ENCODE measurements at regions not wholly inside any gene's neighbourhood (a gene's known extent, or its start where the extent isn't known, plus 50 kb on each side); places are given as distances from the start of the nearest gene placed in this dataset.

DNA sequence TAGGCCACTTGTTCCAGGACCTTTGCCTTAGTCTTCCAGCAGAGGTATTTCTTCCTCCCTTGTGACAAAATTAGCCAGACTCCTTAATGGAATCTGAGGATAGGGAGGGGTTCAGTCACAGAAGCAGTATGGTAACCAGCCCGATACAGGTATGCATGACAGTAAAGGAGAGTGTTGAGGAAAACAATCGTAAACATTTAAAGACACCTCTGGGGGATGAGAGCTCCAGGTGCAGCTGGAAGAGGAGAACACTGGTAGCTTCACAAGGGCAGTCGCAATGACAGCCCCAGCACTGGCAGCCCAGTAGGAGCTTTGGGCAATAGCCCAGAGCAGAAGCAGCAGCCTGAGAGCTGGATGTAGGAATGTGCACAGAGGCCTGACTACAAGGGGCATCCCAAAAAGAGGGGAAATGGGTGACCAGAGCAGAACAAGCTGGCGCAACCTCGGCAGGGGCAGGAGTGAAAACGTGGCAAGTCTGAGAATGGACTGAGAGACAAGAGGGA is 344.9 kb upstream of the JAG1 start:
- no peaks in the 10 kb centered on the region for H3K36me3 Mint-ChIP-seq (ENCODE audit: low read depth, unreplicated experiment)
- Histone ChIP-seq H3K9ac (ENCODE audit: low read length) (no peak overlapping the region), H3K27ac (ENCODE audit: low read depth, low read length) (no peak overlapping the region), H3K9me3 (ENCODE audit: insufficient read depth, low read depth, low read length) (no peaks in the 10 kb centered on the region), H3K36me3 (ENCODE audit: insufficient read depth, low read length) (no peaks in the 10 kb centered on the region), H2AFZ (ENCODE audit: low read depth, low read length) (no peak overlapping the region), H3K4me1 (ENCODE audit: insufficient read depth, low read length) (no peaks in the 10 kb centered on the region), H3K4me3 (ENCODE audit: insufficient read depth, low read depth, low read length) (no peak overlapping the region), H3K4me2 (ENCODE audit: low read length) (no peak overlapping the region), H3K79me2 (ENCODE audit: insufficient read depth, low read length) (no peaks in the 10 kb centered on the region), H4K20me1 (ENCODE audit: insufficient read depth, low read length) (no peaks in the 10 kb centered on the region), H3K27me3 (ENCODE audit: insufficient read depth, low read length) (no peaks in the 10 kb centered on the region)
- no peak for TF ChIP-seq EZH2 (IDR thresholded peaks at IDR 0.05; ENCODE audit: insufficient read depth, low read length)
- TF ChIP-seq, protein P1, sequence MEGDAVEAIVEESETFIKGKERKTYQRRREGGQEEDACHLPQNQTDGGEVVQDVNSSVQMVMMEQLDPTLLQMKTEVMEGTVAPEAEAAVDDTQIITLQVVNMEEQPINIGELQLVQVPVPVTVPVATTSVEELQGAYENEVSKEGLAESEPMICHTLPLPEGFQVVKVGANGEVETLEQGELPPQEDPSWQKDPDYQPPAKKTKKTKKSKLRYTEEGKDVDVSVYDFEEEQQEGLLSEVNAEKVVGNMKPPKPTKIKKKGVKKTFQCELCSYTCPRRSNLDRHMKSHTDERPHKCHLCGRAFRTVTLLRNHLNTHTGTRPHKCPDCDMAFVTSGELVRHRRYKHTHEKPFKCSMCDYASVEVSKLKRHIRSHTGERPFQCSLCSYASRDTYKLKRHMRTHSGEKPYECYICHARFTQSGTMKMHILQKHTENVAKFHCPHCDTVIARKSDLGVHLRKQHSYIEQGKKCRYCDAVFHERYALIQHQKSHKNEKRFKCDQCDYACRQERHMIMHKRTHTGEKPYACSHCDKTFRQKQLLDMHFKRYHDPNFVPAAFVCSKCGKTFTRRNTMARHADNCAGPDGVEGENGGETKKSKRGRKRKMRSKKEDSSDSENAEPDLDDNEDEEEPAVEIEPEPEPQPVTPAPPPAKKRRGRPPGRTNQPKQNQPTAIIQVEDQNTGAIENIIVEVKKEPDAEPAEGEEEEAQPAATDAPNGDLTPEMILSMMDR (IDR thresholded peaks at IDR 0.05; ENCODE audit: insufficient read depth, low read depth, low read length): no peak
- FAIRE-seq (no peak), DNase-seq (ENCODE audit: low read depth) (no peak)
- H3K27me3 Mint-ChIP-seq (ENCODE audit: low read depth, unreplicated experiment): no peaks in the 10 kb centered on the region
- H3K4me3 Mint-ChIP-seq (ENCODE audit: unreplicated experiment): no peak overlapping the region
- no peaks in the 10 kb centered on the region for H3K4me1 Mint-ChIP-seq (ENCODE audit: low read depth, unreplicated experiment)
- H3K27ac Mint-ChIP-seq (ENCODE audit: unreplicated experiment): no peak overlapping the region
- H3K9me3 Mint-ChIP-seq (ENCODE audit: unreplicated experiment): no peaks in the 10 kb centered on the region

DNA sequence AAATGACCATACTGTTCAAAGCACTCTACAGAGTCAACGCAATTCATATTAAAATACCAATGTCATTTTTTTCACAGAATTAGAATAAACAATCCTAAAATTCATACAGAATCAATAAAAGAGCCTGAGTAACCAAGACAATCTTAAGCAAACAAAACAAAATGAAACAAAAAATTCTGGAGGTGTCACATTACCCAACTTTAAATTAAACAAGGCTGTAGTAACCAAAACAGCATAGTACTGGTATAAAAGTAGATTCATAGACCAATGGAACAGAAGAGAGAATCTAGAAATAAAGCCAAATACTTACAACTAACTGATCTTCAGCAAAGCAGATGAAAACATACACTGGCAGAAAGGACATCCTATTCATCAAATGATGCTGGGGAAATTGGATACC is 346.9 kb upstream of the JAG1 start:
- Histone ChIP-seq H3K27me3 (ENCODE audit: insufficient read depth, low read length) (no peaks in the 10 kb centered on the region), H3K79me2 (ENCODE audit: insufficient read depth, low read length) (no peaks in the 10 kb centered on the region), H3K36me3 (ENCODE audit: insufficient read depth, low read length) (no peaks in the 10 kb centered on the region), H3K9ac (ENCODE audit: low read length) (no peak overlapping the region), H4K20me1 (ENCODE audit: insufficient read depth, low read length) (no peaks in the 10 kb centered on the region), H3K4me3 (ENCODE audit: insufficient read depth, low read depth, low read length) (no peak overlapping the region), H3K27ac (ENCODE audit: low read depth, low read length) (no peak overlapping the region), H3K4me1 (ENCODE audit: insufficient read depth, low read length) (no peaks in the 10 kb centered on the region), H3K4me2 (ENCODE audit: low read length) (no peak overlapping the region), H3K9me3 (ENCODE audit: insufficient read depth, low read depth, low read length) (no peaks in the 10 kb centered on the region), H2AFZ (ENCODE audit: low read depth, low read length) (no peak overlapping the region)
- H3K4me3 Mint-ChIP-seq (ENCODE audit: unreplicated experiment): no peak overlapping the region
- TF ChIP-seq, protein P1 (IDR thresholded peaks at IDR 0.05; ENCODE audit: insufficient read depth, low read depth, low read length): no peak
- TF ChIP-seq EZH2 (IDR thresholded peaks at IDR 0.05; ENCODE audit: insufficient read depth, low read length): no peak
- DNase-seq (ENCODE audit: low read depth): no peak
- no peaks in the 10 kb centered on the region for H3K9me3 Mint-ChIP-seq (ENCODE audit: unreplicated experiment)
- no peak for FAIRE-seq
- no peaks in the 10 kb centered on the region for H3K36me3 Mint-ChIP-seq (ENCODE audit: low read depth, unreplicated experiment)
- H3K27me3 Mint-ChIP-seq (ENCODE audit: low read depth, unreplicated experiment): no peaks in the 10 kb centered on the region
- peaks cover 2% of the 10 kb centered on the region for H3K4me1 Mint-ChIP-seq (ENCODE audit: low read depth, unreplicated experiment)
- no peak overlapping the region for H3K27ac Mint-ChIP-seq (ENCODE audit: unreplicated experiment)

DNA sequence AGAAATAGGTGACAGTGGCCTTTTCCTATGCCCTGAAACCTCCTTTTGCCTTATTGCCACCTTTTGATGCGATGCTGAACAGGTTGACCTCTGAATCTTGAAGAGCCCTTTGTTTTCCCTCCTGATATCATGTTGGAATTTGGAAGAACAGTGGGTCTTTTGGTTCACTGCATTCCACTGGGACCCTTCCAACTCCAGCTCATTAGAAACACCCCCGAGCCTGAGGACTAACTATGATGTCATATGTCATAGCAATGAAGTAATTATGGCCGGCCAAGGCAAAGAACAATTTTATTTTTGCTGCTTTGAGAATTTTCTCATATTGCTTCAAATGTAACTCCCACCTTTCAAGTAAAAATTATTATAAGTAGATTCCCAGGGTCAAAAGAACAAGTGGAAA is 353.4 kb upstream of the JAG1 start:
- Histone ChIP-seq H3K27me3 (ENCODE audit: insufficient read depth, low read length) (no peaks in the 10 kb centered on the region), H3K9ac (ENCODE audit: low read length) (no peak overlapping the region), H3K4me3 (ENCODE audit: insufficient read depth, low read depth, low read length) (no peak overlapping the region), H2AFZ (ENCODE audit: low read depth, low read length) (no peak overlapping the region), H3K27ac (ENCODE audit: low read depth, low read length) (no peak overlapping the region), H3K4me1 (ENCODE audit: insufficient read depth, low read length) (no peaks in the 10 kb centered on the region), H3K9me3 (ENCODE audit: insufficient read depth, low read depth, low read length) (no peaks in the 10 kb centered on the region), H3K79me2 (ENCODE audit: insufficient read depth, low read length) (no peaks in the 10 kb centered on the region), H4K20me1 (ENCODE audit: insufficient read depth, low read length) (no peaks in the 10 kb centered on the region), H3K4me2 (ENCODE audit: low read length) (no peak overlapping the region), H3K36me3 (ENCODE audit: insufficient read depth, low read length) (no peaks in the 10 kb centered on the region)
- H3K4me3 Mint-ChIP-seq (ENCODE audit: unreplicated experiment): no peak overlapping the region
- H3K27ac Mint-ChIP-seq (ENCODE audit: unreplicated experiment): no peak overlapping the region
- no peaks in the 10 kb centered on the region for H3K27me3 Mint-ChIP-seq (ENCODE audit: low read depth, unreplicated experiment)
- H3K9me3 Mint-ChIP-seq (ENCODE audit: unreplicated experiment): peaks cover 3% of the 10 kb centered on the region
- DNase-seq (ENCODE audit: low read depth) (no peak), FAIRE-seq (no peak)
- H3K36me3 Mint-ChIP-seq (ENCODE audit: low read depth, unreplicated experiment): no peaks in the 10 kb centered on the region
- TF ChIP-seq, protein P1 (IDR thresholded peaks at IDR 0.05; ENCODE audit: insufficient read depth, low read depth, low read length): no peak
- no peak for TF ChIP-seq EZH2 (IDR thresholded peaks at IDR 0.05; ENCODE audit: insufficient read depth, low read length)
- peaks cover 4% of the 10 kb centered on the region for H3K4me1 Mint-ChIP-seq (ENCODE audit: low read depth, unreplicated experiment)
